GM18858 (cell line): ENCODE measurements at regions not wholly inside any gene's neighbourhood (a gene's known extent, or its start where the extent isn't known, plus 50 kb on each side); places are given as distances from the start of the nearest gene placed in this dataset.
"Not testable (repeated sequence)": the region's sequence is repeated elsewhere in the genome, so short reads cannot be mapped to it uniquely, and the experiment has no call there.

ENCODE experiments used
- ATAC-seq: cut with Tn5 transposase; IDR thresholded peaks from one replicate; pipeline ENCODE4 v1.9.1; 2021; ENCODE audit not compliant: unreplicated experiment

- no peak for ATAC-seq
Observed at GRCh38 chr3:197408177-197408957, 110.0 kb upstream of the DLG1 start.

- ATAC-seq = no peak
Observed at GRCh38 chr3:197407526-197407925, 109.1 kb upstream of the DLG1 start.

DNA sequence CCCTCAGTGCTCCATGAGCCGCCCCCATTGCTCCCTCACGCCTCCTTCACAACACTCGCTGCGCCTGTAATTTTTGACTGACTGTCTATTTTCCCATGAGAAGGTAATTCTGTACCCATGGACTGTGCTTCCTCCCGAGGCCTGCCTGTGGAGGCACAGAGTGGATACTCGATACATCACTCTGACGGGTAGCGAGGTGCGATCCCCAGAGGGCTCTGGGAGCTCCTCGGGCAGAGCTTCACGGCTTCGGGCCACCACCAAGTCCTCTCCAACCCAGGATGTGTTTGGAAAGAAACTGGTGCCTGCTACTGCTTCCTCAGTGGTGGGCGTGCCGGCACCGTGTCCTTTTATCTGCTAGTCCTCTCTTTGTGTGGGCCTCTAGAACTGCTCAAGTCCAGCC is 108.6 kb upstream of the DLG1 start:
- ATAC-seq = no peak

- no peak for ATAC-seq
Observed at GRCh38 chr3:197406266-197406665, 107.9 kb upstream of the DLG1 start.

DNA sequence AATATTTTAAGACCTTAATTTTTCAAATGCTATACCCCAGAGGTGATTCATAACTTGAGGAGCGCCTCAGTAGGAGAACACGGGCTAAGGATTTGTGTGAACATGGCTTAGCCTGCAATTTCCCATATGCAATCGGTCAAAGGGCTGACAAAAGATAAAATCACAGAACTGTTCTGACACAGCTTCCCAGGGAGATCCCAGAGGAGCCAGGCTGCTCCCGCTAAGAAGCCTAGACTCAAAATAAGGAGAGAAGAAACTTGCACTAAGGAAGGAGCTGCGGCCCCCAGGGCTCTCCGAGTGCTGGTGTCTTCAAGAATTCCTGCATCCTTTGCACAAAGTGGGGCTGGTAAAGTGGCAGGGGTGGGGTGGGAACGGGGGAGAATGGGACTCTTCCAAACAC is 106.3 kb upstream of the DLG1 start:
- no peak for ATAC-seq

- ATAC-seq = no peak
Observed at GRCh38 chr3:197404030-197404429, 105.6 kb upstream of the DLG1 start.

- not testable (repeated sequence) for ATAC-seq
Observed at GRCh38 chr3:197402401-197402800, 104.0 kb upstream of the DLG1 start.

DNA sequence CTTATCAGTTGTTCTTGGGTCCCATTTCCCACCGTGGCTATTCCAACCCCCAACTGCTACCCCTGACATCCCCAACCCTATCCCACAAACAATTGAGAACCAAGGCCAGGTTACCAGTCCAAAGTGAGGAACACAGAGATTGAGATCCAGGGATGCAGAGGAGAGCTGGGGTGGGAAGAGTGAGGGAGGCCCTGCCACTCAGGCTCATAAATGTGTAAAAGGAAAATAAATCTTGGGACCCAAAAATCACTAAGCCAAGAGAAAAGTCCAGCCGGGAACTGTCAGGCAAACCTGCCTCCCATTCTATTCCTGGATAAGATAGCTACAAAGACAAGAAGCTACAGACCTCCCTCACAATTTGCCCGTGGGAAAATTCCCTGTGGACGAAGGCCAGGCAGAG is 101.1 kb upstream of the DLG1 start:
- no peak for ATAC-seq

DNA sequence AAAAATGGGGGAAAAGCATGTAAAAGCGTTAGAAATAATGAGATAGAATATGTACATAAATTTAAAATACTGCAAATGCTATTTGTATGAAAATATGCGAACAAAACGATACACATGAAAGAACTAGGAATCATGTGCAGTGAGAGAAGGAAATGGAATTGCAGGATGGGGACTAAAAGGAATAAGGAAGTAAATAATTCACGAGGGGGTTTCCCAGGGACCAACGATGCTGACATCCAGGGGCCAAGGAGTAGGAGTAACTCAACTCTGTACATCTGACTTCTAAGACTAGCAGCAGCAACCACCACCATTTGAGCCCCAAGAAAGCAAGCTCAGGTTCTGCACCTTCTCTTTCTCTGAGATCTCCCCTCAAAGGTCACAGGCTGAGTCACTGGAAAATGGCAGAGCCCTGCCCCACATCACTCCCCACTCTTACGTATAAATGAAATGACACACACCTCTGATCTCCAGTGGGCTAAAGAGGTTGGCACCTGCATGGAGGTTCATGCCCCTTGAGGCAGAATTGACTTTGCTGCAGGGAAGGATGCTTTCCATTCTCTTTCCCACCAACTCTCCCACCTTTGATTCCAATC is 100.0 kb upstream of the DLG1 start:
- no peak for ATAC-seq

DNA sequence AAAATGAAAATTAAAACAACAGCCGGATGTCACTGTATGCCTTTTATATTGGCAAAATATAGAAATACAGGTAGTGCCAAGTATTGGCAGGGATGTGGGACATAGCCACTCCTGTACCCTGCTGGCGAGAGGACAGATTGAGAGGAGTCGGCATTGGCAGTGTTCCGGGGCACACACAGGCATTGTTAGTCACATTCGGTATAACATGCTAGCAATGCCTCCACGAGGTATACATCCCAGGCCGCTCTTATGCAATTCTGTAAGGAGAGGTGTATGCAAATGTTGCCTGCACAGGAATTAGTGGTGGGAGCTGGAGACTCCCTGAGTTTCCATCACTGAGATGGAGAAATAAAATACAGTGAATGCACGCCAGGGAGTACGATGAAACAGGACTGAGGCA is 99.4 kb upstream of the DLG1 start:
- no peak for ATAC-seq

DNA sequence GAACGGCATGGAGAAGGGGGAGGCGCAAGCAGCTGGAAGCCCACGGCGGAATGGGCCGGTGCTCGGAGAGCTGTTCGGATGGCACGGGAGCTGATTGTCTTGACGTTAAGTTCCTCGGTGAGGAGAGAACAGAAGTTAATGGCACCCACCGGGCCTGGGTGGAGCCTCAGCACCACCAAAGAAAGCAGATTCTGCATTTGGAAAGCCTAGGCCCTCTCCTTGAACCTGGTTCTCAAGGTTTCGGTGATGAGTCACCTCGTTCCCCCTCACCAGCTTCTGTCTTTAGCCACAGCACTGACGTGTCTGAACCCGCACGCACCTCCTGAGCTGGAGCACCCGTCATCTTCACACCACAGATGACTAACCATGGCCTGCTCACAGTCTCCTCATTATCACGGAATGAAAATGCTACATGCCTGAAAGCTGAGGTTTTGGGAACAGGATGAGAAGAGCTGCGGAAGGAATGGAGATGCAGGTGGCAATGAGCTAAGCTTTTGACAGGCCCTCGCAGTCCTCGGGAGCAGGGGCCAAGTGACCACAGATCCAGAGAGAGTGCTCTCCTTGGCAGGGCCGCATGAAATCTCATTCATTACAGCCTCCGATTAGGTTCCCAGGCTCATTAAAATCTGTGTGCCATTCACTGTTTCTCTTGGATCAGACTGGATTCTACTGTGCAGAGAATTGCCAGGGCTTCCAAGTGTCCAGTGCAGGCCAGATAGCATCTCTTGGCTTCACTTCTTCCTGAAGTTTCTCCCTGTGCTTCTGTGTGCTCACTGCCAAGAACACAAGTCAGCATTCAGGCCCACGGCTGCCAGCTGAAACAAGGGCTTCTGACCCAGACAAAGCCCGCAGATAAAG is 96.3 kb upstream of the DLG1 start:
- ATAC-seq = peak; percentile 68

GRCh38 chr3:197394126-197394463 is 95.7 kb upstream of the DLG1 start:
- not testable (repeated sequence) for ATAC-seq

GRCh38 chr3:197393711-197394110 is 95.3 kb upstream of the DLG1 start:
- ATAC-seq = no peak

GRCh38 chr3:197392961-197393360 is 94.5 kb upstream of the DLG1 start:
- ATAC-seq = no peak

DNA sequence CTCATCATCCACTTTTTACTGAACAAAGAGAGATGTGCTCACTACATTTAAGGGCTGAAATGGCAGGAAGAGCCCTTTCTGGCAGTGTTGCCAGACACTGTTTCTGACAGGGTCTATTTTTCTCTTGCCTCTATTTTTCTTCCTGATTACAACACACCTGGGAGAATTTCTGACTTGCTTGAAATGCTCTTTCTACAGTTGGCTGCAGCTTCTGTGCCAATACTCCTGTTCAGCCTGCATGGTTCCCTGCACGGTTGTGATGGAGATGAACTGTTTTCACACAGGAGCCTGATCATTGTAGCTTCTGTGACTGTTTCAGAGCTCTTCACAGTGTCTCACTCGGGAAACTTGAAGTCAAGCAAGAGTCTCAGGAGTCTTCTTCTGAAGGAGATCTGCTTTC is 83.0 kb upstream of the DLG1 start:
- no peak for ATAC-seq

- no peak for ATAC-seq
Observed at GRCh38 chr3:197380786-197381185, 82.4 kb upstream of the DLG1 start.

- no peak for ATAC-seq
Observed at GRCh38 chr3:197378985-197379718, 80.7 kb upstream of the DLG1 start.

DNA sequence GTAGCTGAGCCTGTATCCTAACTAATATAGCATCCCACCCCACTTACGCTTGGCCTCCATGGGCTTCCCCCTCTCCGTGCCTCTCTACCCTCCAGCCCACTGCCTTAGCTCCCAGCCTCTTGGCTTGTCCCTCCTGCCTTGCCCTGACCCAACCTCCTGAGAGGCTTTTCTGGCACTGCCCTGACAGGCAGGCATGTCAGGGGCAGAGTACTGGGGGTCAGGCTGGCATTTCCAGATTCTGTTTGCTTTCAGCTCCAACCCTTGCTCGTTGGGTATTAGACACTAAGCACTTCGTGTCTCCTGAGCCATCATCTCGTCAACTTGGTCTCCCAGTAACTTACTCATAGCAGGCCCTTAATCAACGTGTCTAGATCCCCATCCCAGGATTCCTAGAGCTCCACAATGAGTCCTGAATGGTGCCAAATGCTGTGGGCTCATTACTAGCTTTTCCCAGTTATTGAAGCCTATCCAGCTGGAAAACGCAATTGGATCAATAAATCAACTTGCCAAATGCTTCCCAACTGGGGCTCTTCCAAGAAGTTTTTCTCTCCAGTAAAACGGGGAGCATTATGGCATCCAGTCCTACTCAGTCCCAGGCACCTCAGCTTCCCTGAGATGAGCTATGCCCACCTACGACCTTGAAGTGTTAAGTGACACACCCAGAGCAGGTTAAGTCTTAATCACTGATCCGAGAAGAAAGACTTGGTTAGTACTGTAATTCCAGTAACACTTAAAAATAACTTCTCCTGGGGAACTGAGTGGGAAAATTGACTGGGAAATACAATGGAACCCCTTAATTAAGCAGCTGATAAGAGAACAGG is 78.5 kb upstream of the DLG1 start:
- no peak for ATAC-seq

- no peak for ATAC-seq
Observed at GRCh38 chr3:197376020-197376419, 77.6 kb upstream of the DLG1 start.

- no peak for ATAC-seq
Observed at GRCh38 chr3:197375001-197375441, 76.6 kb upstream of the DLG1 start.
